Astrocyte (in vitro differentiated cells and primary cell): ENCODE measurements at regions not wholly inside any gene's neighbourhood (a gene's known extent, or its start where the extent isn't known, plus 50 kb on each side); places are given as distances from the start of the nearest gene placed in this dataset.

ENCODE experiments used
- DNase-seq: peaks from one replicate; pipeline ENCODE4 v3.0.0-alpha.2; 2010; ENCODE audit warnings: low read depth
- FAIRE-seq: peaks from 2 replicates; lab custom pipeline; 2011; peaks lifted over from hg19 to GRCh38; lab: Jason Lieb, UNC
- H2AFZ ChIP-seq: 2 replicates; pipeline ENCODE4 v1.6.0; 2012; ENCODE audit warnings: low read depth, low read length, inconsistent platforms
- H3K27ac ChIP-seq: 2 replicates; pipeline ENCODE4 v1.5.1; 2011; ENCODE audit warnings: low read depth, low read length, inconsistent platforms
- H3K27me3 ChIP-seq: 2 replicates; pipeline ENCODE4 v1.6.0; 2011; ENCODE audit warnings: low read length, inconsistent platforms; ENCODE audit not compliant: insufficient read depth
- H3K36me3 ChIP-seq: 2 replicates; pipeline ENCODE4 v1.5.1; 2011; ENCODE audit warnings: low read length, inconsistent platforms; ENCODE audit not compliant: insufficient read depth
- H3K4me1 ChIP-seq: 2 replicates; pipeline ENCODE4 v1.5.1; 2011; ENCODE audit warnings: low read length, inconsistent platforms; ENCODE audit not compliant: insufficient read depth
- H3K4me2 ChIP-seq: 2 replicates; pipeline ENCODE4 v1.6.0; 2012; ENCODE audit warnings: low read length, inconsistent platforms
- H3K4me3 ChIP-seq: 2 replicates; pipeline ENCODE4 v1.5.1; 2011; ENCODE audit warnings: low read depth, mild to moderate bottlenecking, low read length, inconsistent platforms; ENCODE audit not compliant: insufficient read depth
- H3K79me2 ChIP-seq: 2 replicates; pipeline ENCODE4 v1.6.0; 2012; ENCODE audit warnings: mild to moderate bottlenecking, low read length, inconsistent platforms; ENCODE audit not compliant: insufficient read depth
- H3K9ac ChIP-seq: 2 replicates; pipeline ENCODE4 v1.6.0; 2012; ENCODE audit warnings: mild to moderate bottlenecking, low read length, inconsistent platforms
- H3K9me3 ChIP-seq: 2 replicates; pipeline ENCODE4 v1.5.1; 2012; ENCODE audit warnings: low read depth, mild to moderate bottlenecking, low read length, inconsistent platforms; ENCODE audit not compliant: insufficient read depth
- H4K20me1 ChIP-seq: 2 replicates; pipeline ENCODE4 v1.6.0; 2012; ENCODE audit warnings: low read length, inconsistent platforms; ENCODE audit not compliant: insufficient read depth
- H3K27ac Mint-ChIP-seq: one replicate; pipeline ENCODE4 v1.8.0; 2021; ENCODE audit warnings: mild to moderate bottlenecking, mixed read lengths; ENCODE audit not compliant: unreplicated experiment
- H3K27me3 Mint-ChIP-seq: one replicate; pipeline ENCODE4 v1.8.0; 2021; ENCODE audit warnings: low read depth, mixed read lengths; ENCODE audit not compliant: unreplicated experiment
- H3K36me3 Mint-ChIP-seq: one replicate; pipeline ENCODE4 v1.8.0; 2021; ENCODE audit warnings: low read depth, mixed read lengths; ENCODE audit not compliant: unreplicated experiment
- H3K4me1 Mint-ChIP-seq: one replicate; pipeline ENCODE4 v1.8.0; 2021; ENCODE audit warnings: low read depth, mixed read lengths; ENCODE audit not compliant: unreplicated experiment
- H3K4me3 Mint-ChIP-seq: one replicate; pipeline ENCODE4 v1.8.0; 2021; ENCODE audit warnings: mild to moderate bottlenecking, moderate library complexity, mixed read lengths; ENCODE audit not compliant: unreplicated experiment
- H3K9me3 Mint-ChIP-seq: one replicate; pipeline ENCODE4 v1.8.0; 2021; ENCODE audit warnings: mild to moderate bottlenecking, mixed read lengths; ENCODE audit not compliant: unreplicated experiment
- EZH2 ChIP-seq: IDR thresholded peaks from 2 replicates; pipeline ENCODE4 v1.6.1; 2012; ENCODE audit warnings: mild to moderate bottlenecking, low read length, inconsistent platforms; ENCODE audit not compliant: insufficient read depth
- TF ChIP-seq, protein P1 (sequence below): IDR thresholded peaks from 2 replicates; pipeline ENCODE4 v1.5.1; 2011; ENCODE audit warnings: low read depth, mild to moderate bottlenecking, inconsistent platforms, low read length, moderate library complexity; ENCODE audit not compliant: insufficient read depth

DNA sequence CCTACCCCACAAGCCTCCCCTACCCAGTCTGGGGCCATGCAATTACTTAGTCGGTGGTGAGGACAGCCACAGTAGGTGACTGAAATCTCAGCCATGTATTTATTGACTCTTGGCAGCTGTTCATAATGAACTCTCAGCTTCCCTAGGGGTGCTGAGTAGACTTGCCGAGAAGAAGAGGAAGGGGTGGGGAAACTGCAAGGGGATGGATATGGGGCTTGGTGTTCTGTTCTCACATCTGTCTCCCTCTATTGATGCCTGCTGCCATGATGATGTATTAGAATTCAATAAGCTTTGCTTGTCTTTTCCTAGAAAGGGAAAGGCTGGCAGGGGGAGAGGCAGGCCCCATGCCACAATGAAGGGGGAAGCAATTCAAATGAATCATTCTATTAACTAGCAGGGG lies 112.9 kb downstream of the GP2 start:
- Mint-ChIP-seq H3K27ac (no peak overlapping the region), H3K4me3 (no peak overlapping the region), H3K9me3 (no peaks in the 10 kb centered on the region), H3K27me3 (peaks cover 18% of the 10 kb centered on the region), H3K4me1 (no peaks in the 10 kb centered on the region), H3K36me3 (no peaks in the 10 kb centered on the region)
- H3K4me2 ChIP-seq = no peak overlapping the region
- no peak for DNase-seq
- no peaks in the 10 kb centered on the region for H3K36me3 ChIP-seq
- no peaks in the 10 kb centered on the region for H3K4me1 ChIP-seq
- H3K9me3 ChIP-seq = peaks cover 3% of the 10 kb centered on the region
- TF ChIP-seq EZH2 = no peak
- TF ChIP-seq, protein P1, sequence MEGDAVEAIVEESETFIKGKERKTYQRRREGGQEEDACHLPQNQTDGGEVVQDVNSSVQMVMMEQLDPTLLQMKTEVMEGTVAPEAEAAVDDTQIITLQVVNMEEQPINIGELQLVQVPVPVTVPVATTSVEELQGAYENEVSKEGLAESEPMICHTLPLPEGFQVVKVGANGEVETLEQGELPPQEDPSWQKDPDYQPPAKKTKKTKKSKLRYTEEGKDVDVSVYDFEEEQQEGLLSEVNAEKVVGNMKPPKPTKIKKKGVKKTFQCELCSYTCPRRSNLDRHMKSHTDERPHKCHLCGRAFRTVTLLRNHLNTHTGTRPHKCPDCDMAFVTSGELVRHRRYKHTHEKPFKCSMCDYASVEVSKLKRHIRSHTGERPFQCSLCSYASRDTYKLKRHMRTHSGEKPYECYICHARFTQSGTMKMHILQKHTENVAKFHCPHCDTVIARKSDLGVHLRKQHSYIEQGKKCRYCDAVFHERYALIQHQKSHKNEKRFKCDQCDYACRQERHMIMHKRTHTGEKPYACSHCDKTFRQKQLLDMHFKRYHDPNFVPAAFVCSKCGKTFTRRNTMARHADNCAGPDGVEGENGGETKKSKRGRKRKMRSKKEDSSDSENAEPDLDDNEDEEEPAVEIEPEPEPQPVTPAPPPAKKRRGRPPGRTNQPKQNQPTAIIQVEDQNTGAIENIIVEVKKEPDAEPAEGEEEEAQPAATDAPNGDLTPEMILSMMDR = no peak
- H3K79me2 ChIP-seq = no peaks in the 10 kb centered on the region
- no peaks in the 10 kb centered on the region for H4K20me1 ChIP-seq
- no peaks in the 10 kb centered on the region for H3K27me3 ChIP-seq
- H3K27ac ChIP-seq = no peak overlapping the region
- no peak overlapping the region for H2AFZ ChIP-seq
- H3K9ac ChIP-seq = no peak overlapping the region
- no peak overlapping the region for H3K4me3 ChIP-seq
- no peak for FAIRE-seq

DNA sequence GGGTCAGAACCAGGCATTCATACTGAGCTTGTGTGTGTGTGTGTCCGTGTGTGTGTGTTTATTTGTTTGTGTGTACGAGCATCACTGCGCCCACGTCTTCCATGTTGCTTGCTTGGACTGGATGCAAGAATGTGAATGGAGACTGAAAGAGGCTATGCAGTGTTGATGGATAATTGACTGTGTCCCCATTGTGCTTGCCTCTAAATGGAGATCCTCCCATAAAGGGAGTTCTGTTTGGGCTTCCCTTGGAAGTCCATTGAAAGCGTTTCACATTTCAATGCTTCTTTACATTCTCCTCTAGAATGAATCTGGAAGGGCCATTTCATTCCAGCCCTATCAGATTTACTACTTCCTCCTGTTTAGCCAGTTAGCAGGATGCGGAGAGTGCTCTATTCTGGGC lies 124.0 kb downstream of the GP2 start:
- Mint-ChIP-seq H3K36me3 (no peaks in the 10 kb centered on the region), H3K27ac (no peak overlapping the region), H3K4me3 (no peak overlapping the region), H3K27me3 (peaks cover 15% of the 10 kb centered on the region), H3K4me1 (no peaks in the 10 kb centered on the region), H3K9me3 (no peaks in the 10 kb centered on the region)
- FAIRE-seq (no peak), DNase-seq (no peak)
- TF ChIP-seq, protein P1 = no peak
- no peak for TF ChIP-seq EZH2
- H3K4me2 ChIP-seq = no peak overlapping the region
- H3K9ac ChIP-seq = no peak overlapping the region
- no peaks in the 10 kb centered on the region for H3K27me3 ChIP-seq
- H3K79me2 ChIP-seq = no peaks in the 10 kb centered on the region
- no peaks in the 10 kb centered on the region for H3K36me3 ChIP-seq
- H4K20me1 ChIP-seq = no peaks in the 10 kb centered on the region
- H2AFZ ChIP-seq = no peak overlapping the region
- H3K4me1 ChIP-seq = no peaks in the 10 kb centered on the region
- peaks cover 4% of the 10 kb centered on the region for H3K9me3 ChIP-seq
- H3K4me3 ChIP-seq = no peak overlapping the region
- no peak overlapping the region for H3K27ac ChIP-seq

DNA sequence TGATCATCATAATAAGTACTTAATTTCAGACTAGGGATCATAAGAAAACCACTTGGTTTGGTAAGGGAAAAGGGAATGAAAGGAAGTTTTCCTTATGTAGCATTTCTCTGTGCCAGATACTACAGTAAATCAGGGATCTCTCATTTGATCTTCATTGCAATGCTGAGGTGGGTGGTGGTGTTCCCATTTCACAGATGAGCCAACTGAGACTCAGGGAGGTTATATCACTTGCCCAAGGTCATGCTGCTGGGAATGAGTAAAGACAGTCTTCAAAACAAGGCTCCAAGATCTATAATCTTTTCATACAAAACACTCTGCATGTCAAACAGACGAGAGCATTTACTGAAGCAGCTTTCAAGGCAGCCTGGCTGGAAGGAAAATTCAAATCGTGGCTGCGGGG lies 124.6 kb downstream of the GP2 start:
- H4K20me1 ChIP-seq = no peaks in the 10 kb centered on the region
- no peaks in the 10 kb centered on the region for H3K4me1 ChIP-seq
- DNase-seq (no peak), FAIRE-seq (no peak)
- no peak overlapping the region for H3K27ac Mint-ChIP-seq
- H3K4me3 Mint-ChIP-seq = no peak overlapping the region
- H3K27me3 Mint-ChIP-seq = peaks cover 11% of the 10 kb centered on the region
- H2AFZ ChIP-seq = no peak overlapping the region
- H3K9me3 Mint-ChIP-seq = no peaks in the 10 kb centered on the region
- H3K79me2 ChIP-seq = no peaks in the 10 kb centered on the region
- no peak overlapping the region for H3K27ac ChIP-seq
- H3K4me2 ChIP-seq = no peak overlapping the region
- H3K4me1 Mint-ChIP-seq = no peaks in the 10 kb centered on the region
- TF ChIP-seq EZH2 = no peak
- TF ChIP-seq, protein P1 = no peak
- no peaks in the 10 kb centered on the region for H3K36me3 Mint-ChIP-seq
- no peaks in the 10 kb centered on the region for H3K36me3 ChIP-seq
- no peaks in the 10 kb centered on the region for H3K27me3 ChIP-seq
- peaks cover 4% of the 10 kb centered on the region for H3K9me3 ChIP-seq
- H3K4me3 ChIP-seq = no peak overlapping the region
- H3K9ac ChIP-seq = no peak overlapping the region
